NCI-H748 (cell line): ENCODE measurements at regions not wholly inside any gene's neighbourhood (a gene's known extent, or its start where the extent isn't known, plus 50 kb on each side); places are given as distances from the start of the nearest gene placed in this dataset.
A peak's percentile ranks its signal among the peaks of the same experiment; 100 is the strongest.

ENCODE experiments used
- DNase-seq: peaks from one replicate; lab custom pipeline; 2025; ENCODE audit not compliant: unreplicated experiment; lab: John Stamatoyannopoulos, UW

- no peak for DNase-seq
Observed at GRCh38 chr18:45557779-45558178, 57.5 kb upstream of the SLC14A2 start.

- no peak for DNase-seq
Observed at GRCh38 chr18:45559258-45559657, 56.0 kb upstream of the SLC14A2 start.

- no peak for DNase-seq
Observed at GRCh38 chr18:45560870-45561269, 54.4 kb upstream of the SLC14A2 start.

- DNase-seq = peak; percentile 21
Observed at GRCh38 chr18:45562567-45563479, 52.5 kb upstream of the SLC14A2 start.

GRCh38 chr18:45565280-45565970 is 49.9 kb upstream of the SLC14A2 start:
- DNase-seq = no peak
